ENCODE measurements at regions not wholly inside any gene's neighbourhood (a gene's known extent, or its start where the extent isn't known, plus 50 kb on each side); places are given as distances from the start of the nearest gene placed in this dataset.

DNA sequence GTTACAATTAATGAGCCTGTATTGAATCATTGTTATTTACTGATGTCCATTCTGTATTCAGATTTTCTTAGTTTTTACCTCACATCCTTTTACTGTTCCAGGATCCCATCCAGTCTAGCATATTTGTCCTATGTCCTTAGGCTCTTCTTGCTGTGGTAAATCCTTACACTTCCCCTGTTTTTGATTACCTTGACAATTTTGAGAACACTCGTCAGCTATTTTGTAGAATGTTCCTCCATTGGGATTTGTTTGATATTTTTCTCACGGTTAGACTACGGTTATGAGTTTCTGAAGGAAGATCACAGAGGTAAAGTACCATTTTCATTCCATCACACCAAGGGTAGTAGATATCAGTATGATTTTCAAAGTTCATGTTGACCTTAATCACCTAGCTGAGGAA, 202.3 kb downstream of the AKAIN1 start:
- TF ChIP-seq, protein P1, sequence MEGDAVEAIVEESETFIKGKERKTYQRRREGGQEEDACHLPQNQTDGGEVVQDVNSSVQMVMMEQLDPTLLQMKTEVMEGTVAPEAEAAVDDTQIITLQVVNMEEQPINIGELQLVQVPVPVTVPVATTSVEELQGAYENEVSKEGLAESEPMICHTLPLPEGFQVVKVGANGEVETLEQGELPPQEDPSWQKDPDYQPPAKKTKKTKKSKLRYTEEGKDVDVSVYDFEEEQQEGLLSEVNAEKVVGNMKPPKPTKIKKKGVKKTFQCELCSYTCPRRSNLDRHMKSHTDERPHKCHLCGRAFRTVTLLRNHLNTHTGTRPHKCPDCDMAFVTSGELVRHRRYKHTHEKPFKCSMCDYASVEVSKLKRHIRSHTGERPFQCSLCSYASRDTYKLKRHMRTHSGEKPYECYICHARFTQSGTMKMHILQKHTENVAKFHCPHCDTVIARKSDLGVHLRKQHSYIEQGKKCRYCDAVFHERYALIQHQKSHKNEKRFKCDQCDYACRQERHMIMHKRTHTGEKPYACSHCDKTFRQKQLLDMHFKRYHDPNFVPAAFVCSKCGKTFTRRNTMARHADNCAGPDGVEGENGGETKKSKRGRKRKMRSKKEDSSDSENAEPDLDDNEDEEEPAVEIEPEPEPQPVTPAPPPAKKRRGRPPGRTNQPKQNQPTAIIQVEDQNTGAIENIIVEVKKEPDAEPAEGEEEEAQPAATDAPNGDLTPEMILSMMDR (IDR thresholded peaks at IDR 0.05; ENCODE audit: insufficient read depth, low read length) = no peak
- TF ChIP-seq POLR2AphosphoS5 (IDR thresholded peaks at IDR 0.05; ENCODE audit: low read depth) = no peak
- TF ChIP-seq, protein P2, sequence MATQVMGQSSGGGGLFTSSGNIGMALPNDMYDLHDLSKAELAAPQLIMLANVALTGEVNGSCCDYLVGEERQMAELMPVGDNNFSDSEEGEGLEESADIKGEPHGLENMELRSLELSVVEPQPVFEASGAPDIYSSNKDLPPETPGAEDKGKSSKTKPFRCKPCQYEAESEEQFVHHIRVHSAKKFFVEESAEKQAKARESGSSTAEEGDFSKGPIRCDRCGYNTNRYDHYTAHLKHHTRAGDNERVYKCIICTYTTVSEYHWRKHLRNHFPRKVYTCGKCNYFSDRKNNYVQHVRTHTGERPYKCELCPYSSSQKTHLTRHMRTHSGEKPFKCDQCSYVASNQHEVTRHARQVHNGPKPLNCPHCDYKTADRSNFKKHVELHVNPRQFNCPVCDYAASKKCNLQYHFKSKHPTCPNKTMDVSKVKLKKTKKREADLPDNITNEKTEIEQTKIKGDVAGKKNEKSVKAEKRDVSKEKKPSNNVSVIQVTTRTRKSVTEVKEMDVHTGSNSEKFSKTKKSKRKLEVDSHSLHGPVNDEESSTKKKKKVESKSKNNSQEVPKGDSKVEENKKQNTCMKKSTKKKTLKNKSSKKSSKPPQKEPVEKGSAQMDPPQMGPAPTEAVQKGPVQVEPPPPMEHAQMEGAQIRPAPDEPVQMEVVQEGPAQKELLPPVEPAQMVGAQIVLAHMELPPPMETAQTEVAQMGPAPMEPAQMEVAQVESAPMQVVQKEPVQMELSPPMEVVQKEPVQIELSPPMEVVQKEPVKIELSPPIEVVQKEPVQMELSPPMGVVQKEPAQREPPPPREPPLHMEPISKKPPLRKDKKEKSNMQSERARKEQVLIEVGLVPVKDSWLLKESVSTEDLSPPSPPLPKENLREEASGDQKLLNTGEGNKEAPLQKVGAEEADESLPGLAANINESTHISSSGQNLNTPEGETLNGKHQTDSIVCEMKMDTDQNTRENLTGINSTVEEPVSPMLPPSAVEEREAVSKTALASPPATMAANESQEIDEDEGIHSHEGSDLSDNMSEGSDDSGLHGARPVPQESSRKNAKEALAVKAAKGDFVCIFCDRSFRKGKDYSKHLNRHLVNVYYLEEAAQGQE (IDR thresholded peaks at IDR 0.05; ENCODE audit: insufficient replicate concordance, low read depth) = no peak
